Panc1 (cell line): ENCODE measurements at regions not wholly inside any gene's neighbourhood (a gene's known extent, or its start where the extent isn't known, plus 50 kb on each side); places are given as distances from the start of the nearest gene placed in this dataset.

ENCODE experiments used
- ATAC-seq: fragments of 200-7000 bp; cut with Tn5 transposase; 2 replicates; pipeline ENCODE4 v1.9.1; 2020; ENCODE audit warnings: mild to moderate bottlenecking, moderate library complexity
- BruUV-seq: library from RNA; stranded (reverse); fragments of 400-500 nt; replicated peaks from 2 replicates; lab custom pipeline; 2021; lab: Mats Ljungman, UMichigan
- CTCF ChIA-PET: fragments of 300-600 bp; sonication (Branson Sonifier 250); formaldehyde crosslinking; loops from one replicate; lab custom pipeline; 2022; ENCODE audit warnings: antibody characterized with exemption; lab: Charles Lee
- POLR2A ChIA-PET: fragments of 300-600 bp; sonication (Branson Sonifier 250); formaldehyde crosslinking; loops from one replicate; lab custom pipeline; 2022; ENCODE audit warnings: antibody characterized with exemption; lab: Charles Lee
- DNase-seq: peaks from one replicate; pipeline ENCODE4 v3.0.0-alpha.2; 2010; ENCODE audit warnings: low read depth, low spot score
- H3K27ac ChIP-seq: 2 replicates; pipeline ENCODE4 v1.5.1; 2011; ENCODE audit warnings: mild to moderate bottlenecking, low read length, inconsistent platforms
- H3K27me3 ChIP-seq: fragments of 200-500 bp; sonication (Bioruptor generic); 2 replicates; pipeline ENCODE4 v1.6.0; 2014; ENCODE audit warnings: low read length, inconsistent platforms; ENCODE audit not compliant: control insufficient read depth, insufficient read depth
- H3K36me3 ChIP-seq: fragments of 200-500 bp; sonication (Bioruptor generic); 2 replicates; pipeline ENCODE4 v1.5.1; 2014; ENCODE audit warnings: inconsistent platforms, mild to moderate bottlenecking, low read length, moderate library complexity; ENCODE audit not compliant: control insufficient read depth, insufficient read depth
- H3K4me1 ChIP-seq: 2 replicates; pipeline ENCODE4 v1.5.1; 2011; ENCODE audit warnings: inconsistent platforms, mild to moderate bottlenecking, low read length, moderate library complexity; ENCODE audit not compliant: control insufficient read depth, insufficient read depth
- H3K4me3 ChIP-seq, 2 experiments: 2 replicates each; pipeline ENCODE4 v1.5.1; 2011 to 2012; ENCODE audit warnings: low read depth in 2 of 2, low read length in 2 of 2, mild to moderate bottlenecking in 2 of 2, inconsistent platforms in 1 of 2, moderate library complexity in 1 of 2
- H3K9me3 ChIP-seq: fragments of 200-500 bp; sonication (Bioruptor generic); 2 replicates; pipeline ENCODE4 v1.5.1; 2014; ENCODE audit warnings: low read depth, mild to moderate bottlenecking, inconsistent platforms, low read length, moderate library complexity; ENCODE audit not compliant: control insufficient read depth, insufficient read depth
- CTCF ChIP-seq: fragments of 450-650 bp; IDR thresholded peaks from 2 replicates; pipeline ENCODE4 v1.5.1; 2017; ENCODE audit warnings: mild to moderate bottlenecking
- POLR2AphosphoS5 ChIP-seq: IDR thresholded peaks from 2 replicates; pipeline ENCODE4 v1.6.1; 2012; ENCODE audit warnings: mild to moderate bottlenecking, low read depth, low read length, moderate library complexity
- REST ChIP-seq, 2 experiments: IDR thresholded peaks; 2 replicates each; pipeline ENCODE4 v1.6.1; 2011 to 2012; ENCODE audit warnings: low read depth in 2 of 2, control low read depth in 1 of 2, low read length in 1 of 2, mild to moderate bottlenecking in 1 of 2, moderate library complexity in 1 of 2; ENCODE audit not compliant: insufficient read depth in 1 of 2
- SIN3A ChIP-seq: IDR thresholded peaks from 2 replicates; pipeline ENCODE4 v1.6.1; 2012; ENCODE audit warnings: low read depth, mild to moderate bottlenecking, low read length, moderate library complexity, borderline replicate concordance; ENCODE audit not compliant: insufficient read depth
- TCF7L2 ChIP-seq: IDR thresholded peaks from 2 replicates; pipeline ENCODE4 v1.6.1; 2011; ENCODE audit warnings: mild to moderate bottlenecking, low read depth, low read length, inconsistent platforms
- in situ Hi-C: cut with HindIII; loops from 2 replicates; pipeline ENCODE4 v1.10.0; 2016; ENCODE audit warnings: low sequenced_read_pairs, low pct_unique_long_range_greater_than_20kb
- intact Hi-C: fragments of 100-400 bp; cut with micrococcal nuclease; formaldehyde crosslinking; loops from one replicate; pipeline ENCODE4 v1.10.0; 2022; ENCODE audit not compliant: unreplicated experiment

GRCh38 chr3:31157047-31157694 is 262.7 kb upstream of the GADL1 start:
- Histone ChIP-seq H3K27ac (no peak overlapping the region), H3K36me3 (no peaks in the 10 kb centered on the region), H3K4me1 (no peaks in the 10 kb centered on the region), H3K9me3 (no peaks in the 10 kb centered on the region), H3K27me3 (no peaks in the 10 kb centered on the region), H3K4me3 (no peak overlapping the region)
- CTCF ChIA-PET, result no interaction called here
- in situ Hi-C loops (no loop called here), intact Hi-C loops (no loop called here)
- no peak for TF ChIP-seq REST (IDR thresholded peaks at IDR 0.05; ENCODE audit: insufficient read depth in 1 of 2, low read depth in 2 of 2, low read length in 1 of 2)
- TF ChIP-seq TCF7L2, result no peak
- no peak for TF ChIP-seq POLR2AphosphoS5
- TF ChIP-seq SIN3A, result no peak
- TF ChIP-seq CTCF, result no peak; the same call in 1 of the 2 replicates
- DNase-seq (no peak), ATAC-seq (no peak)
- POLR2A ChIA-PET, result no interaction called here
- no TSS peak for BruUV-seq

GRCh38 chr3:31157893-31158620 is 263.6 kb upstream of the GADL1 start:
- no TSS peak for BruUV-seq
- TF ChIP-seq SIN3A, result no peak
- no peak for TF ChIP-seq TCF7L2
- TF ChIP-seq CTCF, result no peak
- no peak for TF ChIP-seq REST (IDR thresholded peaks at IDR 0.05; ENCODE audit: insufficient read depth in 1 of 2, low read depth in 2 of 2, low read length in 1 of 2)
- no peak for TF ChIP-seq POLR2AphosphoS5
- POLR2A ChIA-PET, result no interaction called here
- no peak overlapping the region for H3K4me3 ChIP-seq
- DNase-seq, result no peak
- in situ Hi-C loops (no loop called here), intact Hi-C loops (no loop called here)
- no peaks in the 10 kb centered on the region for H3K4me1 ChIP-seq
- no peaks in the 10 kb centered on the region for H3K27me3 ChIP-seq
- no peak overlapping the region for H3K27ac ChIP-seq
- no peaks in the 10 kb centered on the region for H3K9me3 ChIP-seq
- no peak for ATAC-seq
- no peaks in the 10 kb centered on the region for H3K36me3 ChIP-seq
- CTCF ChIA-PET, result no interaction called here
